ENCODE measurements at regions not wholly inside any gene's neighbourhood (a gene's known extent, or its start where the extent isn't known, plus 50 kb on each side); places are given as distances from the start of the nearest gene placed in this dataset.

DNA sequence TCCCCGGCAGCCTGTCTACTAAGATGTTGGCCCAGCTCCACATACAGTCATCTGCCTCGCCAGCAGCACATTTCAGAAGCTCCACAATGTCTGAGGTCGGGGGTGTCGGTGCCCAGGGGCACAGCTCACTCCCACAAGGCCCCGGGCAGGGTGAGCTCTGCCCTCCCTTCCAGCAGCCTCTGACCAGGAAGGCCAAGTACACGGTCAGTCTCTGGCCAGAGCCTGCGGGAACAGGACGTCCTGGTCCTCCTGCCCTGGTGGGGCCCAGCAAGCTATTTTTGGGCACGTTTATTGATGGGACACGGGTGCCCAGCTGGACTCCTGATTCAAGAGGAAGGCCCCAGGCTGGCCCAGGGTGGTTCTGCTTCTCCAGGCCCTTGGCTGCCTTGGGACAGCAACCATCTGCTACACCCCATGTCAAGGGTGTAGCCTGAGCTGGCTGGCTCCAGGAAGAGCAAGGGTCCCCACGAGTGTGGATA is 114.9 kb upstream of the PTPN1 start:
- peaks cover 0 to 2% (median 0%) of the 10 kb centered on the region in 3 donors for H3K36me3 Mint-ChIP-seq
- ChIA-PET CTCF (interaction anchor here (1.5 kb wide), 1 partner anchor 324 kb away, joined by 4 read pairs; no protein-coding TSS in a partner anchor), POLR2A (no interaction called here)
- no peak overlapping the region for H3K27ac ChIP-seq (ENCODE audit: low read depth, low read length)
- H3K4me3 ChIP-seq (ENCODE audit: low read length): no peak overlapping the region
- H3K4me3 Mint-ChIP-seq: no peak overlapping the region
- H3K36me3 ChIP-seq (ENCODE audit: insufficient read depth, low read length): no peaks in the 10 kb centered on the region
- no peaks in the 10 kb centered on the region for H3K9me3 Mint-ChIP-seq
- H3K9me3 ChIP-seq (ENCODE audit: low read length): no peaks in the 10 kb centered on the region
- H3K4me1 ChIP-seq (ENCODE audit: insufficient read depth, low read length): peaks cover 9% of the 10 kb centered on the region
- no peaks in the 10 kb centered on the region for H3K27me3 ChIP-seq (ENCODE audit: insufficient read depth, low read length, poor library complexity, severe bottlenecking)
- no peak overlapping the region for H3K27ac Mint-ChIP-seq
- peaks cover 8 to 12% (median 9%) of the 10 kb centered on the region in 3 donors for H3K4me1 Mint-ChIP-seq
- H3K27me3 Mint-ChIP-seq: peaks cover 2 to 3% of the 10 kb centered on the region in 2 donors
- DNase-seq: no peak

- Mint-ChIP-seq H3K27me3 (peaks cover 2 to 3% of the 10 kb centered on the region in 2 donors), H3K27ac (no peak overlapping the region), H3K36me3 (peaks cover 0 to 2% (median 0%) of the 10 kb centered on the region in 3 donors), H3K9me3 (no peaks in the 10 kb centered on the region), H3K4me1 (peaks cover 8 to 12% (median 9%) of the 10 kb centered on the region in 3 donors), H3K4me3 (no peak overlapping the region)
- Histone ChIP-seq H3K36me3 (ENCODE audit: insufficient read depth, low read length) (no peaks in the 10 kb centered on the region), H3K27me3 (ENCODE audit: insufficient read depth, low read length, poor library complexity, severe bottlenecking) (no peaks in the 10 kb centered on the region), H3K4me3 (ENCODE audit: low read length) (no peak overlapping the region), H3K4me1 (ENCODE audit: insufficient read depth, low read length) (peaks cover 9% of the 10 kb centered on the region), H3K27ac (ENCODE audit: low read depth, low read length) (no peak overlapping the region), H3K9me3 (ENCODE audit: low read length) (no peaks in the 10 kb centered on the region)
- POLR2A ChIA-PET: no interaction called here
- CTCF ChIA-PET: no interaction called here
- DNase-seq: no peak
Measured at GRCh38 chr20:50395914-50396488, 114.2 kb upstream of the PTPN1 start.

- ChIA-PET CTCF (no interaction called here), POLR2A (no interaction called here)
- no peaks in the 10 kb centered on the region for H3K36me3 ChIP-seq (ENCODE audit: insufficient read depth, low read length)
- no peaks in the 10 kb centered on the region for H3K9me3 Mint-ChIP-seq
- H3K9me3 ChIP-seq (ENCODE audit: low read length): no peaks in the 10 kb centered on the region
- peaks cover 0 to 2% (median 0%) of the 10 kb centered on the region in 3 donors for H3K36me3 Mint-ChIP-seq
- peaks cover 2 to 3% of the 10 kb centered on the region in 2 donors for H3K27me3 Mint-ChIP-seq
- no peak for DNase-seq
- peak overlapping the region in 2 of 8 donors; percentile 27 to 77 for H3K27ac Mint-ChIP-seq
- peaks cover 8 to 10% (median 9%) of the 10 kb centered on the region in 3 donors for H3K4me1 Mint-ChIP-seq
- no peak overlapping the region for H3K4me3 ChIP-seq (ENCODE audit: low read length)
- no peak overlapping the region for H3K4me3 Mint-ChIP-seq
- no peaks in the 10 kb centered on the region for H3K27me3 ChIP-seq (ENCODE audit: insufficient read depth, low read length, poor library complexity, severe bottlenecking)
- H3K27ac ChIP-seq (ENCODE audit: low read depth, low read length): no peak overlapping the region
- H3K4me1 ChIP-seq (ENCODE audit: insufficient read depth, low read length): peaks cover 9% of the 10 kb centered on the region
Measured at GRCh38 chr20:50396623-50397022, 113.6 kb upstream of the PTPN1 start.

- Histone ChIP-seq H3K27ac (ENCODE audit: low read depth, low read length) (no peak overlapping the region), H3K36me3 (ENCODE audit: insufficient read depth, low read length) (no peaks in the 10 kb centered on the region), H3K27me3 (ENCODE audit: insufficient read depth, low read length, poor library complexity, severe bottlenecking) (no peaks in the 10 kb centered on the region), H3K9me3 (ENCODE audit: low read length) (no peaks in the 10 kb centered on the region), H3K4me3 (ENCODE audit: low read length) (no peak overlapping the region), H3K4me1 (ENCODE audit: insufficient read depth, low read length) (peaks cover 6% of the 10 kb centered on the region)
- ChIA-PET CTCF (interaction anchor here (1.4 kb wide), 1 partner anchor 418 kb away, joined by 3 read pairs; no protein-coding TSS in a partner anchor), POLR2A (no interaction called here)
- H3K36me3 Mint-ChIP-seq: peaks cover 0 to 2% (median 0%) of the 10 kb centered on the region in 3 donors
- DNase-seq: no peak
- peak overlapping the region in 1 of 7 donors; percentile 54 for H3K4me3 Mint-ChIP-seq
- no peaks in the 10 kb centered on the region for H3K9me3 Mint-ChIP-seq
- H3K27ac Mint-ChIP-seq: peak overlapping the region in 2 of 8 donors; percentile 20 to 77
- H3K4me1 Mint-ChIP-seq: peaks cover 5 to 7% (median 5%) of the 10 kb centered on the region in 3 donors
- peaks cover 2 to 3% of the 10 kb centered on the region in 2 donors for H3K27me3 Mint-ChIP-seq
Measured at GRCh38 chr20:50397058-50397457, 113.1 kb upstream of the PTPN1 start.

- Histone ChIP-seq H3K27ac (ENCODE audit: low read depth, low read length) (no peak overlapping the region), H3K36me3 (ENCODE audit: insufficient read depth, low read length) (no peaks in the 10 kb centered on the region), H3K4me3 (ENCODE audit: low read length) (no peak overlapping the region), H3K9me3 (ENCODE audit: low read length) (no peaks in the 10 kb centered on the region), H3K27me3 (ENCODE audit: insufficient read depth, low read length, poor library complexity, severe bottlenecking) (no peaks in the 10 kb centered on the region), H3K4me1 (ENCODE audit: insufficient read depth, low read length) (no peaks in the 10 kb centered on the region)
- DNase-seq: no peak
- H3K27ac Mint-ChIP-seq: no peak overlapping the region
- H3K36me3 Mint-ChIP-seq: peaks cover 0 to 2% (median 0%) of the 10 kb centered on the region in 3 donors
- peaks cover 0 to 3% (median 0%) of the 10 kb centered on the region in 3 donors for H3K4me1 Mint-ChIP-seq
- no peaks in the 10 kb centered on the region for H3K9me3 Mint-ChIP-seq
- ChIA-PET POLR2A (no interaction called here), CTCF (interaction anchor here (1.4 kb wide), 1 partner anchor 419 kb away, joined by 3 read pairs; no protein-coding TSS in a partner anchor)
- H3K27me3 Mint-ChIP-seq: peaks cover 2 to 3% of the 10 kb centered on the region in 2 donors
- no peak overlapping the region for H3K4me3 Mint-ChIP-seq
Measured at GRCh38 chr20:50398064-50398463, 112.1 kb upstream of the PTPN1 start.

GRCh38 chr20:50398471-50398820 is 111.7 kb upstream of the PTPN1 start:
- POLR2A ChIA-PET: no interaction called here
- H3K36me3 Mint-ChIP-seq: peaks cover 0 to 2% (median 0%) of the 10 kb centered on the region in 3 donors
- CTCF ChIA-PET: interaction anchor here (1.4 kb wide), 1 partner anchor 420 kb away, joined by 3 read pairs; no protein-coding TSS in a partner anchor
- peaks cover 2 to 3% of the 10 kb centered on the region in 2 donors for H3K27me3 Mint-ChIP-seq
- H3K27ac Mint-ChIP-seq: no peak overlapping the region
- no peaks in the 10 kb centered on the region for H3K9me3 ChIP-seq (ENCODE audit: low read length)
- H3K27me3 ChIP-seq (ENCODE audit: insufficient read depth, low read length, poor library complexity, severe bottlenecking): no peaks in the 10 kb centered on the region
- H3K4me1 ChIP-seq (ENCODE audit: insufficient read depth, low read length): no peaks in the 10 kb centered on the region
- peaks cover 0 to 3% (median 0%) of the 10 kb centered on the region in 3 donors for H3K4me1 Mint-ChIP-seq
- no peak overlapping the region for H3K27ac ChIP-seq (ENCODE audit: low read depth, low read length)
- no peaks in the 10 kb centered on the region for H3K9me3 Mint-ChIP-seq
- no peaks in the 10 kb centered on the region for H3K36me3 ChIP-seq (ENCODE audit: insufficient read depth, low read length)
- H3K4me3 Mint-ChIP-seq: no peak overlapping the region
- DNase-seq: no peak
- no peak overlapping the region for H3K4me3 ChIP-seq (ENCODE audit: low read length)

DNA sequence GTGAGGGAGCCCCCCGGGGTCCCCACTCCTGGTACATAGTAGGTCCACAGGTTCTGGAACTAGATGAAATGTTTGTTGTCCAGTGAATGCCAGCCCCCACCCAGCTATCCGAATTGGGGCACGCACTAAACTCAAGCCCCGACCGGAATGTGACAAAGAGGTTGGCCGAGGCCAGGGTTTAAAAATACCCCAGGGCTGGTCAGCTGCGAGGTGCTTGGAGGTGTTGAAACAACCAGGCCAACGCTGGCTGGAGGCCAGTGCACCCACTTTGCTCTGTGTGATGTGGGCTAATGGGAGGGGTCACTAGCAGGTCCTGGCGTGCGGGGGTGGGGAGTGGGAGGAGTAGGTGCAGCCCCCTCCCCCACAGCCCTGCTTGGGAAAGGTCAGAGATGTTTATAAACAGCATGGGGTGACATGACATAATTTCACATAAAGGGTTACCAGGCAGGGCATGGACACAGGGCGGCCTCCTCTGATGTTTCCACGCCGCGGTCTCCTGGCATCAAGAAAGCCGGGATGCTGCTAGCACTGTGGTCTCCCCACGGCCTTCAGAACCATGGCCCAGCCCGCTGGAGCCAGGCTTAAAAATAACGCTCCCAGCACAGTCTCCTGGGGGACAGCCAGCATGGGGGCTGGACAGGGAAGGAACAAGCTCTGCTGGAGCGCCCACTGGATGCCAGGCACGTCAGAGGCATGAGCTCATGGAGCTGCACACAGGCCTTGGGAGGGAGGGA is 111.2 kb upstream of the PTPN1 start:
- H3K27ac ChIP-seq (ENCODE audit: low read depth, low read length): no peak overlapping the region
- ChIA-PET POLR2A (no interaction called here), CTCF (no interaction called here)
- no peak overlapping the region for H3K4me3 ChIP-seq (ENCODE audit: low read length)
- Mint-ChIP-seq H3K4me1 (peaks cover 0 to 3% (median 0%) of the 10 kb centered on the region in 3 donors), H3K27me3 (peaks cover 2 to 3% of the 10 kb centered on the region in 2 donors), H3K4me3 (no peak overlapping the region), H3K27ac (no peak overlapping the region), H3K36me3 (peaks cover 0 to 2% (median 0%) of the 10 kb centered on the region in 3 donors), H3K9me3 (no peaks in the 10 kb centered on the region)
- no peaks in the 10 kb centered on the region for H3K9me3 ChIP-seq (ENCODE audit: low read length)
- DNase-seq: no peak
- no peaks in the 10 kb centered on the region for H3K27me3 ChIP-seq (ENCODE audit: insufficient read depth, low read length, poor library complexity, severe bottlenecking)
- H3K4me1 ChIP-seq (ENCODE audit: insufficient read depth, low read length): no peaks in the 10 kb centered on the region
- no peaks in the 10 kb centered on the region for H3K36me3 ChIP-seq (ENCODE audit: insufficient read depth, low read length)

DNA sequence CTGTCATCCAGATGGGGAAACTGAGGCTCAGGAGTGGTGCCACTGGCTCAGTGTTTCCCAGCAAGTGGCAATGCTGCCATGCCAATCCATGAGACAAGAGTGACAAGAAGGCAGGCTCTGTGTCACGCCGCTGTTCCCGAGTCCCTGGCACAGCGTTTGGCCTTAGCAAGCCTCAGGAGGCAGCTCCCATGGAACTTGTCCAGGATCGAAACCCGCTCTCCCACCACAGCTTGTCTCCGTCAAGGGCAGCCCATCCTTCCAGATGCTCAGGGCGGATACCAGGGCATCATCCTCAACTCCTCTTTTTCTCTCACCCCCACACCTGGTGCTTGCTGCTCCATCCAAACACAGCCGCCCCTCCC is 110.6 kb upstream of the PTPN1 start:
- no peaks in the 10 kb centered on the region for H3K36me3 ChIP-seq (ENCODE audit: insufficient read depth, low read length)
- no peak overlapping the region for H3K27ac ChIP-seq (ENCODE audit: low read depth, low read length)
- H3K27me3 ChIP-seq (ENCODE audit: insufficient read depth, low read length, poor library complexity, severe bottlenecking): no peaks in the 10 kb centered on the region
- DNase-seq: no peak
- no peaks in the 10 kb centered on the region for H3K9me3 ChIP-seq (ENCODE audit: low read length)
- Mint-ChIP-seq H3K4me3 (no peak overlapping the region), H3K27ac (no peak overlapping the region), H3K4me1 (peaks cover 0 to 3% (median 0%) of the 10 kb centered on the region in 3 donors), H3K27me3 (peaks cover 2 to 3% of the 10 kb centered on the region in 2 donors), H3K36me3 (peaks cover 0 to 2% (median 0%) of the 10 kb centered on the region in 3 donors), H3K9me3 (no peaks in the 10 kb centered on the region)
- no peak overlapping the region for H3K4me3 ChIP-seq (ENCODE audit: low read length)
- ChIA-PET POLR2A (no interaction called here), CTCF (no interaction called here)
- H3K4me1 ChIP-seq (ENCODE audit: insufficient read depth, low read length): no peaks in the 10 kb centered on the region
